SK-N-SH treated with all-trans-retinoic acid at 6 μM for 48 hours (cell line): ENCODE measurements at regions not wholly inside any gene's neighbourhood (a gene's known extent, or its start where the extent isn't known, plus 50 kb on each side); places are given as distances from the start of the nearest gene placed in this dataset.

ENCODE experiments used
- ATAC-seq: fragments of 200-7000 bp; cut with Tn5 transposase; 3 replicates; pipeline ENCODE4 v1.9.1; 2020; ENCODE audit warnings: mild to moderate bottlenecking, moderate library complexity
- BACH2 ChIP-seq: fragments of 250-450 bp; sonication (Bioruptor Pico); IDR thresholded peaks from 2 replicates; pipeline ENCODE4 v1.9.0; 2021; ENCODE audit warnings: mild to moderate bottlenecking, borderline replicate concordance
- CSDC2 ChIP-seq: fragments of 250-450 bp; sonication (Bioruptor Pico); IDR thresholded peaks from 2 replicates; pipeline ENCODE4 v1.5.0; 2020; ENCODE audit warnings: mild to moderate bottlenecking, moderate library complexity
- CSRNP3 ChIP-seq: fragments of 250-450 bp; sonication (Bioruptor Pico); IDR thresholded peaks from 2 replicates; pipeline ENCODE4 v1.5.1; 2021; ENCODE audit warnings: mild to moderate bottlenecking, moderate library complexity
- ESRRG ChIP-seq: fragments of 250-450 bp; sonication (Bioruptor Pico); IDR thresholded peaks from 2 replicates; pipeline ENCODE4 v1.6.1; 2021; ENCODE audit warnings: mild to moderate bottlenecking
- GLIS3 ChIP-seq: fragments of 250-450 bp; sonication (Bioruptor Pico); IDR thresholded peaks from 2 replicates; pipeline ENCODE4 v1.5.0; 2020; ENCODE audit warnings: mild to moderate bottlenecking, moderate library complexity
- ISL1 ChIP-seq: fragments of 250-450 bp; sonication (Bioruptor Pico); IDR thresholded peaks from 2 replicates; pipeline ENCODE4 v2.1.2; 2022; ENCODE audit warnings: mild to moderate bottlenecking, moderate library complexity
- OSR1 ChIP-seq: fragments of 250-450 bp; sonication (Bioruptor Pico); IDR thresholded peaks from 2 replicates; pipeline ENCODE4 v1.8.0; 2022; ENCODE audit warnings: moderate library complexity, mild to moderate bottlenecking, inconsistent platforms
- POU6F1 ChIP-seq: fragments of 250-450 bp; sonication (Bioruptor Pico); IDR thresholded peaks from 2 replicates; pipeline ENCODE4 v1.8.0; 2021; ENCODE audit warnings: low read depth, mild to moderate bottlenecking, moderate library complexity, borderline replicate concordance
- PPARA ChIP-seq: fragments of 250-450 bp; sonication (Bioruptor Pico); IDR thresholded peaks from 2 replicates; pipeline ENCODE4 v1.5.0; 2020; ENCODE audit warnings: mild to moderate bottlenecking, borderline replicate concordance
- RARB ChIP-seq: fragments of 250-450 bp; sonication (Bioruptor Pico); IDR thresholded peaks from 2 replicates; pipeline ENCODE4 v1.8.0; 2021; ENCODE audit warnings: mild to moderate bottlenecking, moderate library complexity
- SNAI2 ChIP-seq: fragments of 250-450 bp; sonication (Bioruptor Pico); IDR thresholded peaks from 2 replicates; pipeline ENCODE4 v1.5.0; 2020; ENCODE audit warnings: mild to moderate bottlenecking, moderate library complexity
- TCF4 ChIP-seq: fragments of 250-450 bp; sonication (Bioruptor Pico); IDR thresholded peaks from 2 replicates; pipeline ENCODE4 v1.8.0; 2021; ENCODE audit warnings: mild to moderate bottlenecking, moderate library complexity, borderline replicate concordance
- TOX ChIP-seq: fragments of 250-450 bp; sonication (Bioruptor Pico); IDR thresholded peaks from 2 replicates; pipeline ENCODE4 v1.8.0; 2021; ENCODE audit warnings: mild to moderate bottlenecking, moderate library complexity, borderline replicate concordance
- TSHZ2 ChIP-seq: fragments of 250-450 bp; sonication (Bioruptor Pico); IDR thresholded peaks from 2 replicates; pipeline ENCODE4 v1.5.0; 2020; ENCODE audit warnings: mild to moderate bottlenecking, moderate library complexity
- ZFP3 ChIP-seq: fragments of 250-450 bp; sonication (Bioruptor Pico); IDR thresholded peaks from 2 replicates; pipeline ENCODE4 v1.5.0; 2020; ENCODE audit warnings: mild to moderate bottlenecking, moderate library complexity
- ZFP30 ChIP-seq: fragments of 450-650 bp; formaldehyde crosslinking; IDR thresholded peaks from 2 replicates; pipeline ENCODE4 v1.5.0; 2022; ENCODE audit warnings: mild to moderate bottlenecking, moderate library complexity
- ZNF565 ChIP-seq: fragments of 450-650 bp; formaldehyde crosslinking; conservative IDR thresholded peaks from 2 replicates; pipeline ENCODE4 v1.5.0; 2020; ENCODE audit warnings: low read depth, mild to moderate bottlenecking, moderate library complexity
- ZNF8 ChIP-seq: fragments of 450-650 bp; formaldehyde crosslinking; IDR thresholded peaks from 2 replicates; pipeline ENCODE4 v1.5.0; 2020; ENCODE audit warnings: mild to moderate bottlenecking, moderate library complexity
- TF ChIP-seq, protein P1 (sequence below): fragments of 250-450 bp; sonication (Bioruptor Pico); IDR thresholded peaks from 2 replicates; pipeline ENCODE4 v1.8.0; 2020; ENCODE audit warnings: mild to moderate bottlenecking, moderate library complexity, borderline replicate concordance
- TF ChIP-seq, protein P2 (sequence below): fragments of 250-450 bp; sonication (Bioruptor Pico); IDR thresholded peaks from 2 replicates; pipeline ENCODE4 v1.5.1; 2020; ENCODE audit warnings: low read depth, mild to moderate bottlenecking, moderate library complexity

DNA sequence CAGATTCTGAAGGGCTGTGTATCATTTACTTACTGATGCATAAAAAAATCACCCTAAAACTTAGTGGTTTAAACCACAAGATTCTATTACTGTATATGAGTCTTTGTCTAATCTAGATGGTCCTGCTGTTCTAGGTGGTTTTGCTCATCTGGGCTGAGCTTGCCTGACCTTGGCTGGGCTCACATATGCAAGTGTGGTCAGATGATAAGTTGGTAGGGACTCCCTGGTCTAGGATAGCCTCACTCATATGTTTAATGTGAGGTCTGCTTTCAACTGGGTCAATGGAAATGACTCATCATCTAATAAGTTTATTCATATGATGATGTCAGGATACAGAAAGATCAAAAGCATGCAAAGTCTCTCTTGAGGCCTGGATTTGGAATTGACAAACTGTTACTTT is 887.8 kb downstream of the TRHDE start (continued):
- TF ChIP-seq ZNF565 (CRISPR knock-in tag): no peak

DNA sequence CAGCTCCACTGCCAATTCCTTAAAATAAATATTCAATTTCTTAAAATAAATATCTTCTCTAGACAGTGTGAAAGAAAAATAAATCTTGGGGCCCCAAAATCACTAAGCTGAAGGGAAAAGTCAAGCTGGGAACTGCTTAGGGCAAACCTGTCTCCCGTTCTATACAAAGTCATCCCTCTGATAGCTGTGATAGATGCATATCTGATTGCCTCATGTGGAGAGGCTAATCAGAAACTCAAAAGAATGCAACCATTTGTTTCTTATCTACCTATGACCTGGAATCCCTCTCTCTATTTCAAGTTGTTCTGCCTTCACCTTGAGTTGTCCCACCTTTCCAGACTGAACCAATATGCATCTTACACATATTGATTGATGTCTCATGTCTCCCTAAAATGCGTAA is 889.8 kb downstream of the TRHDE start:
- ATAC-seq: no peak
- TF ChIP-seq ZNF565 (CRISPR knock-in tag) (no peak), TCF4 (no peak), ESRRG (CRISPR knock-in tag) (no peak), PPARA (CRISPR knock-in tag) (no peak), ZFP3 (CRISPR knock-in tag) (no peak), CSRNP3 (CRISPR knock-in tag) (no peak), BACH2 (no peak), SNAI2 (CRISPR knock-in tag) (no peak)

- no peak for ATAC-seq
- no peak for TF ChIP-seq OSR1 (CRISPR knock-in tag)
- TF ChIP-seq, protein P1, sequence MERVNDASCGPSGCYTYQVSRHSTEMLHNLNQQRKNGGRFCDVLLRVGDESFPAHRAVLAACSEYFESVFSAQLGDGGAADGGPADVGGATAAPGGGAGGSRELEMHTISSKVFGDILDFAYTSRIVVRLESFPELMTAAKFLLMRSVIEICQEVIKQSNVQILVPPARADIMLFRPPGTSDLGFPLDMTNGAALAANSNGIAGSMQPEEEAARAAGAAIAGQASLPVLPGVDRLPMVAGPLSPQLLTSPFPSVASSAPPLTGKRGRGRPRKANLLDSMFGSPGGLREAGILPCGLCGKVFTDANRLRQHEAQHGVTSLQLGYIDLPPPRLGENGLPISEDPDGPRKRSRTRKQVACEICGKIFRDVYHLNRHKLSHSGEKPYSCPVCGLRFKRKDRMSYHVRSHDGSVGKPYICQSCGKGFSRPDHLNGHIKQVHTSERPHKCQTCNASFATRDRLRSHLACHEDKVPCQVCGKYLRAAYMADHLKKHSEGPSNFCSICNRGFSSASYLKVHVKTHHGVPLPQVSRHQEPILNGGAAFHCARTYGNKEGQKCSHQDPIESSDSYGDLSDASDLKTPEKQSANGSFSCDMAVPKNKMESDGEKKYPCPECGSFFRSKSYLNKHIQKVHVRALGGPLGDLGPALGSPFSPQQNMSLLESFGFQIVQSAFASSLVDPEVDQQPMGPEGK (CRISPR knock-in tag): no peak
Measured at GRCh38 chr12:73180734-73181133, 908.6 kb downstream of the TRHDE start.

GRCh38 chr12:73181244-73181643 is 909.1 kb downstream of the TRHDE start:
- TF ChIP-seq ISL1 (CRISPR knock-in tag) (no peak), BACH2 (no peak), POU6F1 (CRISPR knock-in tag) (no peak), SNAI2 (CRISPR knock-in tag) (no peak), TOX (CRISPR knock-in tag) (no peak), GLIS3 (no peak), CSDC2 (no peak), ZNF565 (CRISPR knock-in tag) (no peak), ESRRG (CRISPR knock-in tag) (no peak)
- no peak for ATAC-seq

GRCh38 chr12:73185403-73185802 is 913.2 kb downstream of the TRHDE start:
- no peak for TF ChIP-seq TCF4
- TF ChIP-seq ZFP30 (CRISPR knock-in tag): no peak
- TF ChIP-seq ISL1 (CRISPR knock-in tag): no peak
- TF ChIP-seq ZNF8 (CRISPR knock-in tag): no peak
- no peak for TF ChIP-seq ESRRG (CRISPR knock-in tag)
- TF ChIP-seq TSHZ2 (CRISPR knock-in tag): no peak
- ATAC-seq: no peak

- ATAC-seq: no peak
- no peak for TF ChIP-seq ZNF565 (CRISPR knock-in tag)
- no peak for TF ChIP-seq POU6F1 (CRISPR knock-in tag)
- TF ChIP-seq, protein P2, sequence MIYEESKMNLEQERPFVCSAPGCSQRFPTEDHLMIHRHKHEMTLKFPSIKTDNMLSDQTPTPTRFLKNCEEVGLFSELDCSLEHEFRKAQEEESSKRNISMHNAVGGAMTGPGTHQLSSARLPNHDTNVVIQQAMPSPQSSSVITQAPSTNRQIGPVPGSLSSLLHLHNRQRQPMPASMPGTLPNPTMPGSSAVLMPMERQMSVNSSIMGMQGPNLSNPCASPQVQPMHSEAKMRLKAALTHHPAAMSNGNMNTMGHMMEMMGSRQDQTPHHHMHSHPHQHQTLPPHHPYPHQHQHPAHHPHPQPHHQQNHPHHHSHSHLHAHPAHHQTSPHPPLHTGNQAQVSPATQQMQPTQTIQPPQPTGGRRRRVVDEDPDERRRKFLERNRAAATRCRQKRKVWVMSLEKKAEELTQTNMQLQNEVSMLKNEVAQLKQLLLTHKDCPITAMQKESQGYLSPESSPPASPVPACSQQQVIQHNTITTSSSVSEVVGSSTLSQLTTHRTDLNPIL: no peak
- TF ChIP-seq OSR1 (CRISPR knock-in tag): no peak
- no peak for TF ChIP-seq RARB (CRISPR knock-in tag)
- no peak for TF ChIP-seq ESRRG (CRISPR knock-in tag)
- TF ChIP-seq ZNF8 (CRISPR knock-in tag): no peak
- no peak for TF ChIP-seq ZFP30 (CRISPR knock-in tag)
- no peak for TF ChIP-seq PPARA (CRISPR knock-in tag)
- TF ChIP-seq, all 23 proteins: peak for 0
Measured at GRCh38 chr12:73186272-73186671, 914.1 kb downstream of the TRHDE start.
